ENCODE measurements at regions not wholly inside any gene's neighbourhood (a gene's known extent, or its start where the extent isn't known, plus 50 kb on each side); places are given as distances from the start of the nearest gene placed in this dataset.
"Not testable (repeated sequence)": the region's sequence is repeated elsewhere in the genome, so short reads cannot be mapped to it uniquely, and the experiment has no call there.

- no peak for DNase-seq (ENCODE audit: low read depth)
- TF ChIP-seq CTCF (IDR thresholded peaks at IDR 0.05; ENCODE audit: insufficient read depth, low read depth, low read length, missing control alignments), result no peak
- H3K4me3 ChIP-seq (ENCODE audit: low read depth, low read length), result no peak overlapping the region
Measured at GRCh38 chr2:226550801-226551200, 248.8 kb downstream of the IRS1 start.

- H3K4me3 ChIP-seq (ENCODE audit: low read depth, low read length), result no peak overlapping the region
- no peak for TF ChIP-seq CTCF (IDR thresholded peaks at IDR 0.05; ENCODE audit: insufficient read depth, low read depth, low read length, missing control alignments)
Measured at GRCh38 chr2:226548732-226549131, 250.9 kb downstream of the IRS1 start.

GRCh38 chr2:226544596-226545210, 254.9 kb downstream of the IRS1 start:
- H3K4me3 ChIP-seq (ENCODE audit: low read depth, low read length), result no peak overlapping the region
- no peak for TF ChIP-seq CTCF (IDR thresholded peaks at IDR 0.05; ENCODE audit: insufficient read depth, low read depth, low read length, missing control alignments)
- no peak for DNase-seq (ENCODE audit: low read depth)

More at GRCh38 chr2:226548732-226549131, 250.9 kb downstream of the IRS1 start:
- no peak for DNase-seq (ENCODE audit: low read depth)

- DNase-seq (ENCODE audit: low read depth), result no peak
- no peak for TF ChIP-seq CTCF (IDR thresholded peaks at IDR 0.05; ENCODE audit: insufficient read depth, low read depth, low read length, missing control alignments)
- H3K4me3 ChIP-seq (ENCODE audit: low read depth, low read length), result no peak overlapping the region
Measured at GRCh38 chr2:226540204-226540994, 259.2 kb downstream of the IRS1 start.

GRCh38 chr2:226536410-226536809, 263.2 kb downstream of the IRS1 start:
- H3K4me3 ChIP-seq (ENCODE audit: low read depth, low read length), result no peak overlapping the region
- TF ChIP-seq CTCF (IDR thresholded peaks at IDR 0.05; ENCODE audit: insufficient read depth, low read depth, low read length, missing control alignments), result no peak
- no peak for DNase-seq (ENCODE audit: low read depth)

GRCh38 chr2:226532976-226533375, 266.6 kb downstream of the IRS1 start:
- DNase-seq (ENCODE audit: low read depth); H3K4me3 ChIP-seq (ENCODE audit: low read depth, low read length): not testable (repeated sequence)

GRCh38 chr2:226531061-226531810, 268.4 kb downstream of the IRS1 start:
- no peak for DNase-seq (ENCODE audit: low read depth)
- TF ChIP-seq CTCF (IDR thresholded peaks at IDR 0.05; ENCODE audit: insufficient read depth, low read depth, low read length, missing control alignments), result no peak
- H3K4me3 ChIP-seq (ENCODE audit: low read depth, low read length), result no peak overlapping the region
